GM12891 (cell line): ENCODE measurements at regions not wholly inside any gene's neighbourhood (a gene's known extent, or its start where the extent isn't known, plus 50 kb on each side); places are given as distances from the start of the nearest gene placed in this dataset.

Source experiments
- PAX5 ChIP-seq: IDR thresholded peaks from 2 replicates; pipeline ENCODE4 v1.6.1; 2011; ENCODE audit warnings: low read length, moderate library complexity, mild to moderate bottlenecking; ENCODE audit not compliant: insufficient read depth, severe bottlenecking
- POLR2A ChIP-seq: IDR thresholded peaks from 2 replicates; pipeline ENCODE4 v1.6.1; 2011; ENCODE audit warnings: low read depth, low read length, control low read depth
- POLR2AphosphoS5 ChIP-seq: IDR thresholded peaks from 2 replicates; pipeline ENCODE4 v1.6.1; 2011; ENCODE audit warnings: low read depth, low read length, control low read depth
- POU2F2 ChIP-seq: IDR thresholded peaks from 2 replicates; pipeline ENCODE4 v1.6.1; 2011; ENCODE audit warnings: low read depth, mild to moderate bottlenecking, control low read depth, low read length, moderate library complexity
- SPI1 ChIP-seq: IDR thresholded peaks from 2 replicates; pipeline ENCODE4 v1.6.1; 2011; ENCODE audit warnings: low read depth, low read length, control low read depth
- TAF1 ChIP-seq: IDR thresholded peaks from 2 replicates; pipeline ENCODE4 v1.6.1; 2011; ENCODE audit warnings: low read depth, low read length, control low read depth

- TF ChIP-seq POLR2A (no peak), POLR2AphosphoS5 (no peak), SPI1 (no peak), TAF1 (no peak), PAX5 (no peak), POU2F2 (no peak)
Observed at GRCh38 chr18:34039201-34039600, 185.5 kb downstream of the NOL4 start.
